ENCODE measurements at regions not wholly inside any gene's neighbourhood (a gene's known extent, or its start where the extent isn't known, plus 50 kb on each side); places are given as distances from the start of the nearest gene placed in this dataset.

DNA sequence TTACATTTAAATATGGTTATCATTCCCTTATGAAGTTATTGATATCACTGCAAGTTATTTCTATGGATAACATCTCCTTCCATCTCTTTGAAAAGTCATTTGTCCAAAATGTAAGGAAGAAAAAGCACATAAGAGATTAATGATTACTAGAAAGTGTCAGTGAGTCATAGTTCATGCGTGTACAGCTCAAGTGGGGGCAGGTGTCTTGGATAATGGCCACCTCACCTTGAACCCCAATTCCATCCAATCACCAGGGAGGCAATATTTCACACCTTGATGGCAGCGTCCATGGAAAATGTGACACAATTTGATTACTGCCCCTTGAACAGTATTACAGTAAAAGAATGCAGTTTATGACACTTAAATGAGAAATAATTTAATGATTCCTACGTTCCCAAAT is 358.3 kb upstream of the SOX9 start:
- TF ChIP-seq, protein P1, sequence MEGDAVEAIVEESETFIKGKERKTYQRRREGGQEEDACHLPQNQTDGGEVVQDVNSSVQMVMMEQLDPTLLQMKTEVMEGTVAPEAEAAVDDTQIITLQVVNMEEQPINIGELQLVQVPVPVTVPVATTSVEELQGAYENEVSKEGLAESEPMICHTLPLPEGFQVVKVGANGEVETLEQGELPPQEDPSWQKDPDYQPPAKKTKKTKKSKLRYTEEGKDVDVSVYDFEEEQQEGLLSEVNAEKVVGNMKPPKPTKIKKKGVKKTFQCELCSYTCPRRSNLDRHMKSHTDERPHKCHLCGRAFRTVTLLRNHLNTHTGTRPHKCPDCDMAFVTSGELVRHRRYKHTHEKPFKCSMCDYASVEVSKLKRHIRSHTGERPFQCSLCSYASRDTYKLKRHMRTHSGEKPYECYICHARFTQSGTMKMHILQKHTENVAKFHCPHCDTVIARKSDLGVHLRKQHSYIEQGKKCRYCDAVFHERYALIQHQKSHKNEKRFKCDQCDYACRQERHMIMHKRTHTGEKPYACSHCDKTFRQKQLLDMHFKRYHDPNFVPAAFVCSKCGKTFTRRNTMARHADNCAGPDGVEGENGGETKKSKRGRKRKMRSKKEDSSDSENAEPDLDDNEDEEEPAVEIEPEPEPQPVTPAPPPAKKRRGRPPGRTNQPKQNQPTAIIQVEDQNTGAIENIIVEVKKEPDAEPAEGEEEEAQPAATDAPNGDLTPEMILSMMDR (IDR thresholded peaks at IDR 0.05), result no peak
- TF ChIP-seq EZH2 (IDR thresholded peaks at IDR 0.05; ENCODE audit: borderline replicate concordance, insufficient read depth, low read depth, low read length, poor library complexity, severe bottlenecking), result no peak

All from B cell (primary cell).